H9 (cell line): ENCODE measurements at regions not wholly inside any gene's neighbourhood (a gene's known extent, or its start where the extent isn't known, plus 50 kb on each side); places are given as distances from the start of the nearest gene placed in this dataset.

Source experiments
- DNase-seq: peaks from one replicate; pipeline ENCODE4 v3.0.0-alpha.2; 2017
- H2AFZ ChIP-seq: one replicate; pipeline ENCODE4 v1.6.1; 2013; ENCODE audit warnings: mild to moderate bottlenecking, low read length, control low read depth, moderate library complexity
- H2AK5ac ChIP-seq: 2 replicates; pipeline ENCODE4 v1.6.1; 2013; ENCODE audit warnings: low read length, control low read depth, mixed read lengths; ENCODE audit not compliant: insufficient read length
- H2BK120ac ChIP-seq: one replicate; pipeline ENCODE4 v1.6.1; 2013; ENCODE audit warnings: low read depth, mild to moderate bottlenecking, low read length, control low read depth, inconsistent platforms; ENCODE audit not compliant: poor library complexity, severe bottlenecking
- H2BK12ac ChIP-seq: 2 replicates; pipeline ENCODE4 v1.6.1; 2013; ENCODE audit warnings: low read length, control low read depth, mixed read lengths, low read depth; ENCODE audit not compliant: insufficient read length
- H2BK15ac ChIP-seq: 2 replicates; pipeline ENCODE4 v1.6.1; 2013; ENCODE audit warnings: low read depth, low read length, control low read depth
- H2BK20ac ChIP-seq: one replicate; pipeline ENCODE4 v1.6.1; 2013; ENCODE audit warnings: low read depth, mild to moderate bottlenecking, low read length, control low read depth, inconsistent platforms; ENCODE audit not compliant: poor library complexity, severe bottlenecking
- H2BK5ac ChIP-seq: 2 replicates; pipeline ENCODE4 v1.6.1; 2013; ENCODE audit warnings: low read length, control low read depth, mixed read lengths; ENCODE audit not compliant: insufficient read length
- H3K14ac ChIP-seq: 2 replicates; pipeline ENCODE4 v1.6.1; 2013; ENCODE audit warnings: low read length, control low read depth; ENCODE audit not compliant: insufficient read depth
- H3K18ac ChIP-seq: 2 replicates; pipeline ENCODE4 v1.6.1; 2013; ENCODE audit warnings: low read depth, mild to moderate bottlenecking, mixed read lengths, low read length, control low read depth; ENCODE audit not compliant: insufficient read length
- H3K23ac ChIP-seq: 2 replicates; pipeline ENCODE4 v1.6.1; 2013; ENCODE audit warnings: low read length, control low read depth, mixed read lengths, low read depth; ENCODE audit not compliant: insufficient read length
- H3K23me2 ChIP-seq: 2 replicates; pipeline ENCODE4 v1.6.1; 2013; ENCODE audit warnings: low read depth, mild to moderate bottlenecking, mixed read lengths, low read length, control low read depth; ENCODE audit not compliant: insufficient read length, poor library complexity, severe bottlenecking
- H3K27ac ChIP-seq: 2 replicates; pipeline ENCODE4 v1.5.1; 2013; ENCODE audit warnings: low read length, control low read depth, mixed read lengths, low read depth; ENCODE audit not compliant: insufficient read length
- H3K27me3 ChIP-seq: 2 replicates; pipeline ENCODE4 v1.6.1; 2013; ENCODE audit warnings: low read length, control low read depth, inconsistent platforms; ENCODE audit not compliant: insufficient read depth
- H3K4ac ChIP-seq: 2 replicates; pipeline ENCODE4 v1.6.1; 2013; ENCODE audit warnings: low read depth, mild to moderate bottlenecking, control low read depth, inconsistent platforms, low read length, moderate library complexity
- H3K4me1 ChIP-seq: 2 replicates; pipeline ENCODE4 v1.6.1; 2013; ENCODE audit warnings: low read length, control low read depth, inconsistent platforms; ENCODE audit not compliant: insufficient read depth
- H3K4me2 ChIP-seq: 2 replicates; pipeline ENCODE4 v1.6.1; 2013; ENCODE audit warnings: low read length, control low read depth, mixed read lengths; ENCODE audit not compliant: insufficient read length, insufficient read depth
- H3K56ac ChIP-seq: 2 replicates; pipeline ENCODE4 v1.6.1; 2013; ENCODE audit warnings: low read depth, mild to moderate bottlenecking, mixed read lengths, low read length, control low read depth; ENCODE audit not compliant: insufficient read length
- H3K79me1 ChIP-seq: 2 replicates; pipeline ENCODE4 v1.6.1; 2013; ENCODE audit warnings: low read depth, mild to moderate bottlenecking, moderate library complexity, low read length, control low read depth, inconsistent platforms; ENCODE audit not compliant: insufficient read depth, poor library complexity, severe bottlenecking
- H3K79me2 ChIP-seq: 2 replicates; pipeline ENCODE4 v1.6.1; 2013; ENCODE audit warnings: low read length, control low read depth, inconsistent platforms; ENCODE audit not compliant: insufficient read depth
- H3K9ac ChIP-seq: 2 replicates; pipeline ENCODE4 v1.6.1; 2013; ENCODE audit warnings: low read length, control low read depth, mixed read lengths; ENCODE audit not compliant: insufficient read length; ENCODE audit errors: extremely low read depth
- H3K9me3 ChIP-seq: one replicate; pipeline ENCODE4 v1.6.1; 2013; ENCODE audit warnings: low read depth, low read length, inconsistent platforms; ENCODE audit not compliant: control insufficient read depth
- H3T11ph ChIP-seq: one replicate; pipeline ENCODE4 v1.6.1; 2013; ENCODE audit warnings: mild to moderate bottlenecking, low read length, control low read depth, inconsistent platforms
- H4K20me1 ChIP-seq: one replicate; pipeline ENCODE4 v1.6.1; 2013; ENCODE audit not compliant: control insufficient read depth, insufficient read length, insufficient read depth
- H4K5ac ChIP-seq: 2 replicates; pipeline ENCODE4 v1.6.1; 2013; ENCODE audit warnings: low read depth, mild to moderate bottlenecking, mixed read lengths, low read length, control low read depth; ENCODE audit not compliant: insufficient read length
- H4K8ac ChIP-seq: replicated peaks from 2 replicates; pipeline ENCODE4 v1.6.1; 2013; ENCODE audit warnings: low read length, control low read depth, mixed read lengths, low read depth; ENCODE audit not compliant: insufficient read length
- H4K91ac ChIP-seq: 2 replicates; pipeline ENCODE4 v1.6.1; 2013; ENCODE audit warnings: low read depth, mild to moderate bottlenecking, moderate library complexity, mixed read lengths, low read length, control low read depth; ENCODE audit not compliant: insufficient read length
- H3K27ac Mint-ChIP-seq, 3 experiments: 2 replicates in 2 of 3; 3 replicates in 1 of 3; pipeline ENCODE4 v1.8.0; 2020 to 2021; ENCODE audit warnings: mixed read lengths in 3 of 3, mild to moderate bottlenecking in 1 of 3, moderate library complexity in 1 of 3
- H3K27me3 Mint-ChIP-seq: 2 replicates; pipeline ENCODE4 v1.8.0; 2021; ENCODE audit warnings: low read depth, mild to moderate bottlenecking, moderate library complexity, mixed read lengths
- H3K36me3 Mint-ChIP-seq, 3 experiments: 2 replicates in 2 of 3; 3 replicates in 1 of 3; pipeline ENCODE4 v1.8.0; 2020 to 2021; ENCODE audit warnings: low read depth in 3 of 3, mixed read lengths in 3 of 3; ENCODE audit not compliant: insufficient read depth in 1 of 3
- H3K4me1 Mint-ChIP-seq, 2 experiments: 2 replicates each; pipeline ENCODE4 v1.8.0; 2020; ENCODE audit warnings: mixed read lengths in 2 of 2
- H3K4me3 Mint-ChIP-seq, 2 experiments: 2 replicates in 1 of 2; 3 replicates in 1 of 2; pipeline ENCODE4 v1.8.0; 2020 to 2021; ENCODE audit warnings: mild to moderate bottlenecking in 2 of 2, mixed read lengths in 2 of 2, moderate library complexity in 1 of 2
- H3K9me3 Mint-ChIP-seq, 2 experiments: 2 replicates in 1 of 2; 3 replicates in 1 of 2; pipeline ENCODE4 v1.8.0; 2020; ENCODE audit warnings: mild to moderate bottlenecking in 2 of 2, mixed read lengths in 2 of 2, moderate library complexity in 1 of 2
- WGBS: extraction: QIAGEN DNeasy Blood & Tissue Kit; methylation state at CpG from one replicate; pipeline ENCODE4 v1.1.7; 2013; ENCODE audit warnings: missing lambda C conversion rate, low lambda C conversion rate, mixed read lengths; ENCODE audit not compliant: insufficient read length; ENCODE audit errors: extremely low coverage; 5-methylcytosine and 5-hydroxymethylcytosine counted together
- TF ChIP-seq, protein P1 (sequence below): fragments of 200-600 bp; sonication (generic); conservative IDR thresholded peaks from 3 replicates; pipeline ENCODE4 v1.8.0; 2021; ENCODE audit warnings: antibody characterized with exemption, mild to moderate bottlenecking

DNA sequence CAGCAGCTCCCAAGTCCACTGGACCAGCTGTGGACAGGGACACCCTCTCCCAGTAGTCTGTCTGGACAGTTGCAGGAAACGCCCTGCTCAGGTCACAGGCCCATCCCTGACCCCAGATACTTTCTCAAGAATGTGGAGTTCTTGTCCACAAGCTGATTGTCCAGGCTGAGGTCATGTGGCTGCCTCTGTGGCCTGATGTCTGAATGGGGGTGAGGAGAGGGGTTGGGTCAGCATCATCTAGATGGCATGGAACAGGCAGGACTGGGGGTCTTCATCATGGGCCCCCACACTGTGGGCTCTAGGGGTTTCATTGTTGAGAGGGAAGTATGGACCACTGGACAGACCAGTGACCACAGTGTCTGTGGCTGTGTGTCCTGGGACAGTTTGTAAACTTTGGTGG, 1015.0 kb downstream of the TBC1D22A start:
- H2AFZ ChIP-seq = no peak overlapping the region
- no peak overlapping the region for H3K27ac Mint-ChIP-seq
- WGBS = no CpG with 5 or more reads among the region's 1 CpG

More for the DNA sequence above, 1015.0 kb downstream of the TBC1D22A start:
- H3K4ac ChIP-seq = no peak overlapping the region
- no peak overlapping the region for H2BK15ac ChIP-seq
- no peak overlapping the region for H3K4me2 ChIP-seq
- peaks cover 0 to 2% (median 0%) of the 10 kb centered on the region in 3 experiments; a peak in 1 of 7 replicates for H3K36me3 Mint-ChIP-seq
- H3K79me2 ChIP-seq = no peaks in the 10 kb centered on the region
- H3K27me3 Mint-ChIP-seq = peaks cover 34% of the 10 kb centered on the region
- H4K20me1 ChIP-seq = no peaks in the 10 kb centered on the region
- no peaks in the 10 kb centered on the region for H3K27me3 ChIP-seq
- no peak overlapping the region for H3K18ac ChIP-seq
- no peak overlapping the region for H4K5ac ChIP-seq
- H2BK120ac ChIP-seq = no peak overlapping the region
- no peaks in the 10 kb centered on the region for H3K9me3 ChIP-seq
- H2AK5ac ChIP-seq = no peak overlapping the region
- no peak overlapping the region for H2BK20ac ChIP-seq
- peaks cover 0 to 7% of the 10 kb centered on the region in 2 experiments; a peak in 3 of 5 replicates for H3K9me3 Mint-ChIP-seq
- H3K4me1 ChIP-seq = no peaks in the 10 kb centered on the region
- H3T11ph ChIP-seq = no peak overlapping the region
- DNase-seq = no peak
- H3K4me3 Mint-ChIP-seq = no peak overlapping the region
- no peak overlapping the region for H3K23ac ChIP-seq
- H3K9ac ChIP-seq = no peak overlapping the region
- H3K4me1 Mint-ChIP-seq = peaks cover 25 to 32% of the 10 kb centered on the region in 2 experiments
- no peak overlapping the region for H2BK5ac ChIP-seq
- no peak overlapping the region for H2BK12ac ChIP-seq
- TF ChIP-seq, protein P1, sequence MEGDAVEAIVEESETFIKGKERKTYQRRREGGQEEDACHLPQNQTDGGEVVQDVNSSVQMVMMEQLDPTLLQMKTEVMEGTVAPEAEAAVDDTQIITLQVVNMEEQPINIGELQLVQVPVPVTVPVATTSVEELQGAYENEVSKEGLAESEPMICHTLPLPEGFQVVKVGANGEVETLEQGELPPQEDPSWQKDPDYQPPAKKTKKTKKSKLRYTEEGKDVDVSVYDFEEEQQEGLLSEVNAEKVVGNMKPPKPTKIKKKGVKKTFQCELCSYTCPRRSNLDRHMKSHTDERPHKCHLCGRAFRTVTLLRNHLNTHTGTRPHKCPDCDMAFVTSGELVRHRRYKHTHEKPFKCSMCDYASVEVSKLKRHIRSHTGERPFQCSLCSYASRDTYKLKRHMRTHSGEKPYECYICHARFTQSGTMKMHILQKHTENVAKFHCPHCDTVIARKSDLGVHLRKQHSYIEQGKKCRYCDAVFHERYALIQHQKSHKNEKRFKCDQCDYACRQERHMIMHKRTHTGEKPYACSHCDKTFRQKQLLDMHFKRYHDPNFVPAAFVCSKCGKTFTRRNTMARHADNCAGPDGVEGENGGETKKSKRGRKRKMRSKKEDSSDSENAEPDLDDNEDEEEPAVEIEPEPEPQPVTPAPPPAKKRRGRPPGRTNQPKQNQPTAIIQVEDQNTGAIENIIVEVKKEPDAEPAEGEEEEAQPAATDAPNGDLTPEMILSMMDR = no peak
- no peaks in the 10 kb centered on the region for H3K79me1 ChIP-seq
- no peak overlapping the region for H4K8ac ChIP-seq
- H3K14ac ChIP-seq = no peak overlapping the region
- H3K23me2 ChIP-seq = no peaks in the 10 kb centered on the region
- H3K27ac ChIP-seq = no peak overlapping the region
- no peak overlapping the region for H3K56ac ChIP-seq
- H4K91ac ChIP-seq = no peak overlapping the region
